ENCODE measurements at regions not wholly inside any gene's neighbourhood (a gene's known extent, or its start where the extent isn't known, plus 50 kb on each side); places are given as distances from the start of the nearest gene placed in this dataset.

DNA sequence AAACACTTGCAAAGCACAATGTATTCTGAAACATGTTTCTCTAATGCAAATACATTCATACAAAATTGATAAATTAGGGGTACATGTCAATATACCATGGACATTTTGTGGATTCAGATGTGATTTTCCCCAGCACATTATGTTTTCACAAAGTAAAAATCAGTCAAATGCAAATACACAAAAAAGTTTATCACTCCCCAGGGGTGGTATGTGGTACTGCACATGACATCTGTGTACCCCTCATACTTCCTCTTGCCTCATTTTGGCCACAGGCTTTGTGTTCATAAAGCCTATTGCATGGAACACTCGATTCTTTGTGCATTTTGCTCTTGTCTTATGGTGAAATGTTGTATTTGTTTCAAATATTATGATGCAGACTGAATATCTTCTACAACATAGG, 116.8 kb upstream of the PDE4D start:
- TF ChIP-seq SPI1 (IDR thresholded peaks at IDR 0.05; ENCODE audit: low read depth, low read length) = no peak
- TF ChIP-seq POLR2AphosphoS5 (IDR thresholded peaks at IDR 0.05; ENCODE audit: low read depth, low read length) = no peak
- no peak for TF ChIP-seq POLR2A (IDR thresholded peaks at IDR 0.05; ENCODE audit: low read depth, low read length)

Measured in GM12891 (cell line).